Nephron progenitor cell (in vitro differentiated cells): ENCODE measurements at regions not wholly inside any gene's neighbourhood (a gene's known extent, or its start where the extent isn't known, plus 50 kb on each side); places are given as distances from the start of the nearest gene placed in this dataset.

ENCODE experiments used
- DNase-seq: peaks from one replicate; pipeline ENCODE4 v3.0.0; 2021
- H3K27ac Mint-ChIP-seq: 2 replicates; pipeline ENCODE4 v1.8.0; 2021; ENCODE audit warnings: mild to moderate bottlenecking, moderate library complexity, mixed read lengths
- H3K27me3 Mint-ChIP-seq: 2 replicates; pipeline ENCODE4 v1.8.0; 2021; ENCODE audit warnings: mild to moderate bottlenecking, low read depth, mixed read lengths; ENCODE audit not compliant: poor library complexity
- H3K36me3 Mint-ChIP-seq: 2 replicates; pipeline ENCODE4 v1.8.0; 2021; ENCODE audit warnings: low read depth, mixed read lengths
- H3K4me1 Mint-ChIP-seq: 2 replicates; pipeline ENCODE4 v1.8.0; 2021; ENCODE audit warnings: mixed read lengths
- H3K4me3 Mint-ChIP-seq: 2 replicates; pipeline ENCODE4 v1.8.0; 2021; ENCODE audit warnings: mild to moderate bottlenecking, moderate library complexity, mixed read lengths
- H3K9me3 Mint-ChIP-seq: 2 replicates; pipeline ENCODE4 v1.8.0; 2021; ENCODE audit warnings: mild to moderate bottlenecking, moderate library complexity, mixed read lengths
- TF ChIP-seq, protein P1 (sequence below): fragments of 200-600 bp; sonication (generic); IDR thresholded peaks from 2 replicates; pipeline ENCODE4 v1.5.0; 2021; ENCODE audit warnings: antibody characterized with exemption

DNA sequence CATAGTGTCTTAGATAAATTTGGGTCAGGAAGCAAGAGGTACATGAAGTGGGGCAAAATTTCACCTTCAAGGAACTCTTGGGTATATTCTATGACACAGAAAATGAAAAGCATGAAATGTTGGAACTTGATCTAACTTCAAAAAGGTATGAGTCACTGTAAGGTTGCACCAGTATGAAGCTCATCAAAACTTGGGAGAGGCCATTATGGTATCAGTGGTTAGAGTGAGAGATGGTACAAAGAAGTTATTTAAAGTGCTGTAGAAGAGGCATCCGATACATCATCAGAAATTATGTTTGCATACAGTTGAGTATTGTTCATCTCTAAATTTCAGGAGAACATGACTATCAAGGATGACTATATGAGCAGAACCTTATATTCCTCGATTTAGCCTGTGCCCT is 302.9 kb upstream of the SUCLG2 start:
- no peak for DNase-seq
- no peaks in the 10 kb centered on the region for H3K4me1 Mint-ChIP-seq
- H3K27ac Mint-ChIP-seq = no peak overlapping the region
- H3K4me3 Mint-ChIP-seq = no peak overlapping the region
- H3K9me3 Mint-ChIP-seq = peaks cover 20% of the 10 kb centered on the region
- H3K27me3 Mint-ChIP-seq = peaks cover 3% of the 10 kb centered on the region
- no peaks in the 10 kb centered on the region for H3K36me3 Mint-ChIP-seq
- TF ChIP-seq, protein P1, sequence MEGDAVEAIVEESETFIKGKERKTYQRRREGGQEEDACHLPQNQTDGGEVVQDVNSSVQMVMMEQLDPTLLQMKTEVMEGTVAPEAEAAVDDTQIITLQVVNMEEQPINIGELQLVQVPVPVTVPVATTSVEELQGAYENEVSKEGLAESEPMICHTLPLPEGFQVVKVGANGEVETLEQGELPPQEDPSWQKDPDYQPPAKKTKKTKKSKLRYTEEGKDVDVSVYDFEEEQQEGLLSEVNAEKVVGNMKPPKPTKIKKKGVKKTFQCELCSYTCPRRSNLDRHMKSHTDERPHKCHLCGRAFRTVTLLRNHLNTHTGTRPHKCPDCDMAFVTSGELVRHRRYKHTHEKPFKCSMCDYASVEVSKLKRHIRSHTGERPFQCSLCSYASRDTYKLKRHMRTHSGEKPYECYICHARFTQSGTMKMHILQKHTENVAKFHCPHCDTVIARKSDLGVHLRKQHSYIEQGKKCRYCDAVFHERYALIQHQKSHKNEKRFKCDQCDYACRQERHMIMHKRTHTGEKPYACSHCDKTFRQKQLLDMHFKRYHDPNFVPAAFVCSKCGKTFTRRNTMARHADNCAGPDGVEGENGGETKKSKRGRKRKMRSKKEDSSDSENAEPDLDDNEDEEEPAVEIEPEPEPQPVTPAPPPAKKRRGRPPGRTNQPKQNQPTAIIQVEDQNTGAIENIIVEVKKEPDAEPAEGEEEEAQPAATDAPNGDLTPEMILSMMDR = no peak

DNA sequence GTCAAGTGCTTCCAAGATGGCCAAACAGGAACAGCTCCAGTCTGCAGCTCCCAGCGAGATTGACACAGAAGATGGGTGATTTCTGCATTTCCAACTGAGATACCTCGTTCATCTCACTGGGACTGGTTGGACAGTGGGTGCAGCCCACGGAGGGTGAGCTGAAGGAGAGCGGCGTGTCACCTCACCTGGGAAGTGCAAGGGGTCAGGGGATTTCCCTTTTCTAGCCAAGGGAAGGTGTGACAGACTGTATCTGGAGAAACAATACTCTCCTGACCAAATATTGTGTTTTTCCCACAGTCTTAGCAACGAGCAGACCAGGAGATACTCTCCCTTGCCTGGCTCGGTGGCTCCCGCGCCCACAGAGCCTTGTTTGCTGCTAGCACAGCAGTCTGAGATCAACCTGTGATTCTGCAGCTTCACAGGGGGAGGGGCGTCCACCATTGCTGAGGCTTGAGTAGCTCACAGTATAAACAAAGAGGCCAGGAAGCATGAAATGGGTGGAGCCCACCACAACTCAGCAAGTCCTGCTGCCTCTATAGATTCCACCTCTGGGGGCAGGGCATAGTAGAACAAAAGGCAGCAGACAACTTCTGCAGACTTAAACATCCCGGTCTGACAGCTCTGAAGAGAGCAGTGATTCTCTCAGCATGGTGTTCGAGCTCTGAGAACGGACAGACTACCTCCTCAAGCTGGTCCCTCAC is 293.5 kb upstream of the SUCLG2 start:
- TF ChIP-seq, protein P1 = no peak
- Mint-ChIP-seq H3K9me3 (peaks cover 43% of the 10 kb centered on the region), H3K4me1 (peaks cover 12% of the 10 kb centered on the region), H3K27me3 (peaks cover 6% of the 10 kb centered on the region), H3K27ac (no peak overlapping the region), H3K4me3 (peak overlapping the region; percentile 54), H3K36me3 (peaks cover 10% of the 10 kb centered on the region)
- peak; percentile 25 for DNase-seq

DNA sequence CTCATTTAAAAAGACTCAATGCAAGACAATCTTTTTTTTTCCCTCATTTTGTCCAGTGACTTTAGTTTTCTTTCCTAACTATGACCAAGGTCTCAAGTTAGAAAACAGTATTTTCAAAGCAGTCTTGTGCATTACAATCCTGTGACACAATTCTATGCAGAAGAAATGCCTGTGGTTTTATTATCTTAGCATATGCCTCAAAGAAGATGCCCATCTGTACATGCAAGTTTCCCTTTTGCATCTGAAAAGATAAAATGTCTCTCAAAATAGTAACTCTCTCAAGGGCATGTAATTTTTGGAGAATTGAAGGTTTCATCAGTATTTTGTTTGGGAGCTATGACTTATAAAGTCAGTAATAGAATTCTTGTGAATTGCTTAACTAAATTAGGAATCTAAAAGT is 292.0 kb upstream of the SUCLG2 start:
- no peaks in the 10 kb centered on the region for H3K27me3 Mint-ChIP-seq
- H3K9me3 Mint-ChIP-seq = peaks cover 41% of the 10 kb centered on the region
- TF ChIP-seq, protein P1 = no peak
- no peak for DNase-seq
- no peak overlapping the region for H3K27ac Mint-ChIP-seq
- H3K4me1 Mint-ChIP-seq = peaks cover 12% of the 10 kb centered on the region
- H3K4me3 Mint-ChIP-seq = no peak overlapping the region
- peaks cover 10% of the 10 kb centered on the region for H3K36me3 Mint-ChIP-seq

DNA sequence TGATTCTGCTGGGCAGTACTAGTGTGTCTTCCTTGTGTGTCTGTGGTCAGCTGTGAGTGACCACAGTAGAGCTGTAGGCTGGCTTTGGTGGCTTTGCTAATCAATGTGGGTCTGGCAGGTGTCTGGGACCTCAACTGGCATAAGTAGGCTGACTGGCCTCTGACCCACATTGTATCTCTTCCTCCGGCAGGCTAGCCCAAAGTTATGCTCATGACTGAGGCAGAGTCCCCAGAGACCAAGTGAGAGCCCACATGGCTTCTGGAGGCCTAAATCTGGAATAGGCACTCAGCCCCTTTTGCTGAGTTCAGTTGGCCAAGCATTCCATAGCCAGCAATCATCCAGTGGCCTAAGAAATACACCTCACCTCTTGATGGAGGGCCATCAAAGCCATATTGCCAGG is 289.1 kb upstream of the SUCLG2 start:
- no peak for DNase-seq
- H3K36me3 Mint-ChIP-seq = peaks cover 4% of the 10 kb centered on the region

DNA sequence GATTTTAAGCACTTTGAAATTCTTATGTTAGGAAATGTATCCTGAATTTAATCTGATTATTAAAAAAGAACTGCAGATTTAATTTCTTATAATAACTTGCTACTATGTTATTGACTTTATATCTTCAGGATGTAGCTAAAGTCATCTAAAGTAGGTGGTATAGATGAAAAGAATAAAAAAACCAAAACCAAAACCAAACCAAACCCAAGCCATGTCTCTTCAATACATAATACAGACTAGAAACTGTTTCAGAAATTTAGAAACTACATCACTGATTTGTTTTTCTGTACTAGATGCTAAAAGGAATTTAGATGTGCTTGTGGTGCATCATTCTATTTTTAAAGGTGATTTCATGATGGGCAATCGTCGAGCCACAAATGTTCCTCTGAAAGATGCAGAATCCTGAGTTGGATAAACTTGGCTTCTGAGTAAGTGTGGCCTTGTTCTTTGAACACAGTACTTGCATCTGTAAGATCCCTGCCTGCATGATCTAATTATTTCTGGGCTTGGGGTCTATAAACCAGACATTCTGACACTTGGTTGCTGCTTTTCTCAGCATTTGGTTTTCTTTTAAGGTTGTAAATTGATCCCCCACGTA is 287.1 kb upstream of the SUCLG2 start:
- Mint-ChIP-seq H3K4me1 (peaks cover 7% of the 10 kb centered on the region), H3K27me3 (no peaks in the 10 kb centered on the region)

More for the DNA sequence above, 289.1 kb upstream of the SUCLG2 start:
- Mint-ChIP-seq H3K27ac (no peak overlapping the region), H3K9me3 (peaks cover 17% of the 10 kb centered on the region), H3K27me3 (no peaks in the 10 kb centered on the region), H3K4me1 (peaks cover 19% of the 10 kb centered on the region), H3K4me3 (no peak overlapping the region)
- TF ChIP-seq, protein P1 = no peak

More for the DNA sequence above, 287.1 kb upstream of the SUCLG2 start:
- no peaks in the 10 kb centered on the region for H3K36me3 Mint-ChIP-seq
- H3K27ac Mint-ChIP-seq = no peak overlapping the region
- peaks cover 10% of the 10 kb centered on the region for H3K9me3 Mint-ChIP-seq
- no peak for DNase-seq
- TF ChIP-seq, protein P1 = no peak
- H3K4me3 Mint-ChIP-seq = no peak overlapping the region
